Prostate gland (tissue), 2 donors: ENCODE measurements at regions not wholly inside any gene's neighbourhood (a gene's known extent, or its start where the extent isn't known, plus 50 kb on each side); places are given as distances from the start of the nearest gene placed in this dataset.

Experiments used
- DNase-seq: peaks from one replicate; pipeline ENCODE4 v3.0.0-alpha.2; 2019; ENCODE audit warnings: low spot score
- H3K27ac ChIP-seq, 2 donors: fragments of 200-600 bp; sonication (generic); 2 replicates each; pipeline ENCODE4 v1.5.1; 2017 to 2019
- H3K27me3 ChIP-seq: fragments of 200-600 bp; sonication (generic); replicated peaks from 2 replicates; pipeline ENCODE4 v1.5.1; 2019; ENCODE audit not compliant: insufficient read depth
- H3K36me3 ChIP-seq, 2 donors: fragments of 200-600 bp; sonication (generic); 1 replicate in 1 of 2; 2 replicates in 1 of 2; pipeline versions ENCODE4 v1.5.1 to v1.8.1; 2017 to 2019
- H3K4me1 ChIP-seq: fragments of 200-600 bp; sonication (generic); replicated peaks from 2 replicates; pipeline ENCODE4 v1.5.1; 2019
- H3K4me3 ChIP-seq, 2 donors: fragments of 200-600 bp; sonication (generic); 2 replicates each; pipeline ENCODE4 v1.5.1; 2017 to 2019
- H3K9me3 ChIP-seq: fragments of 200-600 bp; sonication (generic); 2 replicates; pipeline ENCODE4 v1.5.1; 2017
- POLR2A ChIP-seq: fragments of 450-650 bp; IDR thresholded peaks from one replicate; pipeline ENCODE4 v1.6.1; 2016; ENCODE audit warnings: antibody characterized with exemption, mild to moderate bottlenecking
- POLR2AphosphoS5 ChIP-seq: sonication (generic); formaldehyde crosslinking; IDR thresholded peaks from one replicate; pipeline ENCODE4 v1.6.1; 2017; ENCODE audit warnings: antibody characterized with exemption
- WGBS: methylation state at CpG from one replicate; pipeline ENCODE4 v1.1.5; 2018; 5-methylcytosine and 5-hydroxymethylcytosine counted together
- intact Hi-C: fragments of 100-400 bp; cut with DNase I; formaldehyde crosslinking; loops from one replicate; pipeline ENCODE4 v1.14.2; 2022
- TF ChIP-seq, protein P1 (sequence below), 4 experiments: fragments of 200-600 bp in 2 of 4; fragments of 450-650 bp in 2 of 4; sonication (generic) in 2 of 4; IDR thresholded peaks; 1 replicate in 3 of 4; 2 replicates in 1 of 4; pipeline ENCODE4 v1.5.1; 2016 to 2019; ENCODE audit warnings: antibody characterized with exemption in 4 of 4, mild to moderate bottlenecking in 2 of 4, moderate library complexity in 2 of 4

DNA sequence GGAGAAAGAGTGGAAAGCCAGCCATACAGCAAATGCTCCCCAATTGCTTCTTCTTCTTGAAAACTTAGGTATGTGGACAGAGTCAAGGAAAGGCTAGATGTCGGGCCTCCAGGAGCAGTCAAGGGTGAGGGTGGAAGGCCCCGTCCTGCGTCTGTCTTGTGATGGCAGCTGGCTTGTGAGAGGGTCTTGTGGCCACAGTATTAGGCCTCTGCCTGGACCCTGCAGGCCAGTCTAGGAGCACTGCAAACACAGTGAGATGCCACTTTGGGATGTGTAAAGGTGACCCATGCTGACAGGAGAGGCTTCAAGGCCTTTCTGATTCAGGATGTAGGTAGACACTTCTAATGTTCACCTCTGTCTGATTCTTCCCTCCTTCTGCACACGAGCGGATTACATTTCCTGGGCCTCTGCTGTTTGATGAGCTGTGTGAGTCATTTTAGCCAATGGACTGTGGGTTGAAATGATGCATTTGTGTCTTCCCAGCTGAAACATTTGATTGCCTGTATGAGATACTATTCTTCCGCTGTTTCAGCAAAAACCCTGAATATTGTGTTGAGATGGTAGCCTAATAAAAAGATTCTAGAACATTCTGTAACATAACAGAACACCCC, 135.4 kb downstream of the EMX2 start:
- 88% methylated on average over 6 of the region's 6 CpGs for WGBS
- no peaks in the 10 kb centered on the region for H3K4me1 ChIP-seq
- no peak overlapping the region for H3K4me3 ChIP-seq
- H3K9me3 ChIP-seq = no peaks in the 10 kb centered on the region
- H3K27ac ChIP-seq = no peak overlapping the region
- no peaks in the 10 kb centered on the region for H3K36me3 ChIP-seq
- intact Hi-C loops = no loop called here
- no peak for DNase-seq
- no peak for TF ChIP-seq POLR2AphosphoS5
- TF ChIP-seq, protein P1, sequence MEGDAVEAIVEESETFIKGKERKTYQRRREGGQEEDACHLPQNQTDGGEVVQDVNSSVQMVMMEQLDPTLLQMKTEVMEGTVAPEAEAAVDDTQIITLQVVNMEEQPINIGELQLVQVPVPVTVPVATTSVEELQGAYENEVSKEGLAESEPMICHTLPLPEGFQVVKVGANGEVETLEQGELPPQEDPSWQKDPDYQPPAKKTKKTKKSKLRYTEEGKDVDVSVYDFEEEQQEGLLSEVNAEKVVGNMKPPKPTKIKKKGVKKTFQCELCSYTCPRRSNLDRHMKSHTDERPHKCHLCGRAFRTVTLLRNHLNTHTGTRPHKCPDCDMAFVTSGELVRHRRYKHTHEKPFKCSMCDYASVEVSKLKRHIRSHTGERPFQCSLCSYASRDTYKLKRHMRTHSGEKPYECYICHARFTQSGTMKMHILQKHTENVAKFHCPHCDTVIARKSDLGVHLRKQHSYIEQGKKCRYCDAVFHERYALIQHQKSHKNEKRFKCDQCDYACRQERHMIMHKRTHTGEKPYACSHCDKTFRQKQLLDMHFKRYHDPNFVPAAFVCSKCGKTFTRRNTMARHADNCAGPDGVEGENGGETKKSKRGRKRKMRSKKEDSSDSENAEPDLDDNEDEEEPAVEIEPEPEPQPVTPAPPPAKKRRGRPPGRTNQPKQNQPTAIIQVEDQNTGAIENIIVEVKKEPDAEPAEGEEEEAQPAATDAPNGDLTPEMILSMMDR (IDR thresholded peaks at IDR 0.05) = no peak
- no peak for TF ChIP-seq POLR2A
- no peaks in the 10 kb centered on the region for H3K27me3 ChIP-seq

DNA sequence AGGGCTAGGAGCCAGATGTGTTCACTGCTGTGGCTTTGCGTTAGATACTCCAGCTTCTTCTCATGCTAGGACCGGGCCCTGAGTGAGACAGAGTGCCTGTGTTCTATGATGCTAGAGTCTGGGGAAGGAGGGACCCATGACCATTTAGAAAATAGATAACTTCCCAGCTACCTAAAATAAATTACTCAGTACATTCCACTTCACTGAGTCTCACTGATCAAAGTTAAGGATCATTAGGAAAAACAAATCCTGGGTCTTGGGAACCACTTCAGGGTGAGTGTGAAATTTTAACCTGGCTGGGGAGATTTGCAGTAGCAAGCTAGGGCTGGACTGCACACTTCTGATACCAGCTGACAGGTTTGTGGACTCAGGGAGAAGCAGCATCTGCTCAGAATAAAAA, 138.1 kb downstream of the EMX2 start:
- Histone ChIP-seq H3K36me3 (no peaks in the 10 kb centered on the region), H3K4me3 (no peak overlapping the region), H3K27me3 (peaks cover 6% of the 10 kb centered on the region), H3K4me1 (no peaks in the 10 kb centered on the region), H3K27ac (no peak overlapping the region), H3K9me3 (no peaks in the 10 kb centered on the region)
- DNase-seq = no peak
- TF ChIP-seq POLR2AphosphoS5 = no peak
- TF ChIP-seq, protein P1 (IDR thresholded peaks at IDR 0.05) = no peak
- TF ChIP-seq POLR2A = no peak
- intact Hi-C loops = no loop called here
- WGBS = 87% methylated on average over 2 of the region's 2 CpGs

- TF ChIP-seq, protein P1 (IDR thresholded peaks at IDR 0.05) = no peak
- TF ChIP-seq POLR2AphosphoS5 (no peak), POLR2A (no peak)
- Histone ChIP-seq H3K4me3 (no peak overlapping the region), H3K27ac (no peak overlapping the region), H3K36me3 (no peaks in the 10 kb centered on the region), H3K27me3 (peaks cover 6% of the 10 kb centered on the region), H3K9me3 (no peaks in the 10 kb centered on the region), H3K4me1 (no peaks in the 10 kb centered on the region)
- WGBS = 97% methylated on average over 3 of the region's 3 CpGs
- DNase-seq = no peak
- intact Hi-C loops = no loop called here
Observed at GRCh38 chr10:117681104-117681503, 138.6 kb downstream of the EMX2 start.

DNA sequence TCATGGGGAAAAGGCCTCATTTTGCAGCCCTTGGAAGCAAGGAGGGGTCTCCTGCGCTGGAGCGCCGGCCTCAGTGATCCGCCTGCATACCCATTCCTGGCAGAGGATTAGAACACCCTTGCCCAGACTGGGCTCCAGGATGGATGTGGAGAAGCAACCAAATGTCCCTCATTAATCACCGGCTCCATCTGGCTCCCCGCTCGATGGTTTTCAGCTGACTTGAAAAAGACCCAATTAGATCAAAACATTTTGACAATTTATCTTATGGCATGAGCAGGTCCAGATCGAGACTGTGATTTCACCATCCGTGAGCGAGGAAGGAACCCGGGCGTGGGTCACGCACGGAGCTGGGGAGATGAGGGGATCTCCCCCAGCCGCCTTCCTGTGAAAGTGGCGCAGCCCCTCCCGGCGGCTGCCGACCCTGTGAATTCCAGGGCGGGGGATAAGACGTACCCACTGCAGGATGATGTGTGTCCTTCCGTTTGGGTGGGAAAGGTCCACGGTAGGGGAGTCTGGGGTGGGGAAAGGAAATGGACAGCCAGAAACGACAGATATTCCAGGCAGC, 141.6 kb downstream of the EMX2 start:
- H3K4me1 ChIP-seq = no peaks in the 10 kb centered on the region
- TF ChIP-seq, protein P1 (IDR thresholded peaks at IDR 0.05) = no peak
- no peak for TF ChIP-seq POLR2A
- TF ChIP-seq POLR2AphosphoS5 = no peak
- DNase-seq = no peak
- H3K36me3 ChIP-seq = no peaks in the 10 kb centered on the region
- H3K4me3 ChIP-seq = no peak overlapping the region
- intact Hi-C loops = no loop called here
- 79% methylated on average over 24 of the region's 24 CpGs for WGBS
- H3K27me3 ChIP-seq = peaks cover 6% of the 10 kb centered on the region
- no peak overlapping the region for H3K27ac ChIP-seq
- no peaks in the 10 kb centered on the region for H3K9me3 ChIP-seq

DNA sequence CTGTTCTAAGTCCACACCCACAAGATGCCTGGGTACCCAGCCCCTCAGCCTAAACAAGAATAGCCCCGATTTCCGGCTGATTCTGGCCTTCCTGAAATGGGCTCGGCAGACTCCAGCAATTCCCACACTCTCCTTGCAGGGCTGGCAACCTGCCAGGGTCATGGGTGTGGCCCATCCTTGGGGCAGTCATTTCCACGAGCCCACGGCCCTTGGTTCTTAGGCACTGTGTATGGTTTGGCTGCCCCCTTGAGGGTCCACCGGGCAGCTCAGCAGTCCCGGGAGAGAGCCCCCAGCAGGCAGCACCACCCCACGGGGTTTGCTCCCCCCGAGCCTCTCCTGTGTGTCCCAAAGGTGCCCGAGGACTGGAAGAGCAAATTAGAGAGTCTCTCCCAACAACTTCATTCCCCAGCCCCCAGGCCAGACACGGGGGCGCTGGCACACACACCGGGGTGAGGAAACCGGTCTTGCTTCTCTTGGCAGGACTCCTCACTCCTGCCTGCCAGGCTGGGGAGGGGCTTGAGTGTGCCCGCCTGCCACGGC, 142.2 kb downstream of the EMX2 start:
- no peaks in the 10 kb centered on the region for H3K4me1 ChIP-seq
- intact Hi-C loops = no loop called here
- H3K27ac ChIP-seq = no peak overlapping the region
- no peak for TF ChIP-seq POLR2AphosphoS5
- TF ChIP-seq, protein P1 (IDR thresholded peaks at IDR 0.05) = no peak
- no peak for TF ChIP-seq POLR2A
- H3K4me3 ChIP-seq = no peak overlapping the region
- H3K27me3 ChIP-seq = peaks cover 6% of the 10 kb centered on the region
- no peak for DNase-seq
- no peaks in the 10 kb centered on the region for H3K9me3 ChIP-seq
- 19% methylated on average over 16 of the region's 16 CpGs for WGBS
- H3K36me3 ChIP-seq = no peaks in the 10 kb centered on the region
